ENCODE measurements at regions not wholly inside any gene's neighbourhood (a gene's known extent, or its start where the extent isn't known, plus 50 kb on each side); places are given as distances from the start of the nearest gene placed in this dataset.

GRCh38 chr5:135643881-135644766 is 65.3 kb upstream of the CXCL14 start:
- no peaks in the 10 kb centered on the region for H3K36me3 ChIP-seq
- H3K4me1 ChIP-seq (ENCODE audit: low read depth) = no peaks in the 10 kb centered on the region
- no peak for TF ChIP-seq CTCF (IDR thresholded peaks at IDR 0.05; ENCODE audit: low read depth, low read length)
- no peaks in the 10 kb centered on the region for H3K9me3 ChIP-seq (ENCODE audit: low read depth)
- no peak overlapping the region for H3K4me3 ChIP-seq
- no peak for DNase-seq (ENCODE audit: low read depth in 1 of 2, low spot score in 1 of 2)
- H3K27ac ChIP-seq = no peak overlapping the region
- H3K27me3 ChIP-seq = no peaks in the 10 kb centered on the region

GRCh38 chr5:135642934-135643333 is 64.1 kb upstream of the CXCL14 start:
- H3K36me3 ChIP-seq = no peaks in the 10 kb centered on the region
- H3K4me3 ChIP-seq = no peak overlapping the region
- H3K4me1 ChIP-seq (ENCODE audit: low read depth) = no peaks in the 10 kb centered on the region
- no peak for TF ChIP-seq CTCF (IDR thresholded peaks at IDR 0.05; ENCODE audit: low read depth, low read length)
- DNase-seq (ENCODE audit: low read depth in 1 of 2, low spot score in 1 of 2) = no peak
- H3K27ac ChIP-seq = no peak overlapping the region
- H3K9me3 ChIP-seq (ENCODE audit: low read depth) = no peaks in the 10 kb centered on the region
- no peaks in the 10 kb centered on the region for H3K27me3 ChIP-seq

GRCh38 chr5:135642488-135642870 is 63.7 kb upstream of the CXCL14 start:
- H3K27ac ChIP-seq = no peak overlapping the region
- no peak overlapping the region for H3K4me3 ChIP-seq
- H3K36me3 ChIP-seq = no peaks in the 10 kb centered on the region
- DNase-seq (ENCODE audit: low read depth in 1 of 2, low spot score in 1 of 2) = no peak
- H3K9me3 ChIP-seq (ENCODE audit: low read depth) = no peaks in the 10 kb centered on the region
- H3K27me3 ChIP-seq = no peaks in the 10 kb centered on the region
- TF ChIP-seq CTCF (IDR thresholded peaks at IDR 0.05; ENCODE audit: low read depth, low read length) = no peak
- H3K4me1 ChIP-seq (ENCODE audit: low read depth) = no peaks in the 10 kb centered on the region

- no peaks in the 10 kb centered on the region for H3K27me3 ChIP-seq
- H3K27ac ChIP-seq = no peak overlapping the region
- H3K36me3 ChIP-seq = no peaks in the 10 kb centered on the region
- H3K4me3 ChIP-seq = no peak overlapping the region
- no peaks in the 10 kb centered on the region for H3K9me3 ChIP-seq (ENCODE audit: low read depth)
- TF ChIP-seq CTCF (IDR thresholded peaks at IDR 0.05; ENCODE audit: low read depth, low read length) = no peak
- no peaks in the 10 kb centered on the region for H3K4me1 ChIP-seq (ENCODE audit: low read depth)
- DNase-seq (ENCODE audit: low read depth in 1 of 2, low spot score in 1 of 2) = no peak
These were observed 63.1 kb upstream of the CXCL14 start for GRCh38 chr5:135641734-135642487.

- DNase-seq (ENCODE audit: low read depth in 1 of 2, low spot score in 1 of 2) = no peak
- Histone ChIP-seq H3K27me3 (no peaks in the 10 kb centered on the region), H3K27ac (no peak overlapping the region), H3K4me1 (ENCODE audit: low read depth) (no peaks in the 10 kb centered on the region), H3K9me3 (ENCODE audit: low read depth) (no peaks in the 10 kb centered on the region), H3K36me3 (no peaks in the 10 kb centered on the region), H3K4me3 (no peak overlapping the region)
- TF ChIP-seq CTCF (IDR thresholded peaks at IDR 0.05; ENCODE audit: low read depth, low read length) = no peak
These were observed 62.5 kb upstream of the CXCL14 start for GRCh38 chr5:135641319-135641718.
